Ureter (tissue), 1 donor: ENCODE measurements at regions not wholly inside any gene's neighbourhood (a gene's known extent, or its start where the extent isn't known, plus 50 kb on each side); places are given as distances from the start of the nearest gene placed in this dataset.

Experiments used
- DNase-seq: peaks from one replicate; pipeline ENCODE4 v3.0.0-alpha.2; 2020; ENCODE audit warnings: low spot score
- donor health status: DM: yes; HTN: yes; CAD: no.

- DNase-seq, result no peak
Observed at GRCh38 chr22:27534720-27535125, 266.8 kb downstream of the MN1 start.

GRCh38 chr22:27535452-27535851, 266.1 kb downstream of the MN1 start:
- DNase-seq, result no peak

GRCh38 chr22:27537501-27537900, 264.1 kb downstream of the MN1 start:
- DNase-seq, result no peak

- no peak for DNase-seq
Observed at GRCh38 chr22:27538666-27539065, 262.9 kb downstream of the MN1 start.

- no peak for DNase-seq
Observed at GRCh38 chr22:27540247-27540646, 261.3 kb downstream of the MN1 start.

GRCh38 chr22:27540656-27541396, 260.7 kb downstream of the MN1 start:
- no peak for DNase-seq

GRCh38 chr22:27541836-27542235, 259.7 kb downstream of the MN1 start:
- DNase-seq, result no peak

- no peak for DNase-seq
Observed at GRCh38 chr22:27542602-27543001, 259.0 kb downstream of the MN1 start.

GRCh38 chr22:27543460-27543859, 258.1 kb downstream of the MN1 start:
- DNase-seq, result no peak

- no peak for DNase-seq
Observed at GRCh38 chr22:27545085-27545484, 256.5 kb downstream of the MN1 start.

GRCh38 chr22:27546157-27546935, 255.2 kb downstream of the MN1 start:
- no peak for DNase-seq

- DNase-seq, result no peak
Observed at GRCh38 chr22:27551402-27551801, 250.2 kb downstream of the MN1 start.

- DNase-seq, result no peak
Observed at GRCh38 chr22:27552176-27552575, 249.4 kb downstream of the MN1 start.

- DNase-seq, result no peak
Observed at GRCh38 chr22:27552863-27553262, 248.7 kb downstream of the MN1 start.

- no peak for DNase-seq
Observed at GRCh38 chr22:27554106-27554811, 247.3 kb downstream of the MN1 start.

GRCh38 chr22:27554841-27555456, 246.6 kb downstream of the MN1 start:
- no peak for DNase-seq

GRCh38 chr22:27556371-27556770, 245.2 kb downstream of the MN1 start:
- no peak for DNase-seq

- no peak for DNase-seq
Observed at GRCh38 chr22:27557286-27558008, 244.1 kb downstream of the MN1 start.

GRCh38 chr22:27558658-27559371, 242.7 kb downstream of the MN1 start:
- no peak for DNase-seq

- no peak for DNase-seq
Observed at GRCh38 chr22:27560781-27561180, 240.8 kb downstream of the MN1 start.
